ENCODE measurements at regions not wholly inside any gene's neighbourhood (a gene's known extent, or its start where the extent isn't known, plus 50 kb on each side); places are given as distances from the start of the nearest gene placed in this dataset.

DNA sequence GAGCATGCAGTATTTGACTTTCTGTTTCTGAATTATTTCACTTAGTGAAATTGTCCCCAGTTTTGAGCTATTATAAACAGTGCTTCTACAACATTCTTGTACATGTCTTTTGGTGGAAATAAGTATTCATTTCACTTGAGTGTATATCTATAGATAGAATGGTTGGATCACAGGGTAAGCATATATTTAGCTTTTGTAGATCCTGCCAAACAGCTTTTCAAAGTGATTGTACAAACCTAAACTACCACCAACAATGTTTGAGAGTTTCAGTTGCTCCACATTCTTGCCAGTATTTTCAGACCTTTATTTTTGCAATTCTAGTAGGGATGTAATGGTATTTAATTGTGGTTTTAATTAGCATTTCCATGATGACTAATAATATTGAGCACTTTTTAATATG lies 91.6 kb downstream of the CCT6B start:
- Histone ChIP-seq H3K4me3 (replicated peaks in 1 of 3; ENCODE audit: insufficient read depth in 1 of 3, low read depth in 2 of 3, low read length in 3 of 3) (no peak overlapping the region), H4K20me1 (ENCODE audit: insufficient read depth, low read length) (no peaks in the 10 kb centered on the region), H3K4me2 (ENCODE audit: low read depth, low read length) (no peak overlapping the region), H3K9me3 (ENCODE audit: low read length) (no peaks in the 10 kb centered on the region), H3K79me2 (ENCODE audit: insufficient read depth, low read length) (no peaks in the 10 kb centered on the region), H3K9ac (ENCODE audit: insufficient read depth, low read depth, low read length) (no peak overlapping the region), H3K27ac (ENCODE audit: extremely low read length, insufficient read depth, low read length) (no peak overlapping the region), H3K4me1 (ENCODE audit: insufficient read depth, low read length) (no peaks in the 10 kb centered on the region), H3K36me3 (replicated peaks in 1 of 2; ENCODE audit: control insufficient read depth in 1 of 2, insufficient read depth in 2 of 2, low read length in 2 of 2) (no peaks in the 10 kb centered on the region), H3K27me3 (ENCODE audit: control insufficient read depth in 1 of 2, insufficient read depth in 2 of 2, low read length in 2 of 2) (no peaks in the 10 kb centered on the region), H2AFZ (ENCODE audit: low read length) (no peak overlapping the region)
- TF ChIP-seq XRCC5 (optimal IDR thresholded peaks at IDR 0.05; ENCODE audit: low read length) (no peak), SCMH1 (CRISPR knock-in tag; IDR thresholded peaks at IDR 0.05; ENCODE audit: borderline replicate concordance) (no peak), SIN3B (IDR thresholded peaks at IDR 0.05; ENCODE audit: low read length) (no peak), NR2F1 (CRISPR knock-in tag; IDR thresholded peaks at IDR 0.05) (no peak), ZNF780A (CRISPR knock-in tag; IDR thresholded peaks at IDR 0.05) (no peak), SPEN (CRISPR knock-in tag; IDR thresholded peaks at IDR 0.05; ENCODE audit: low read depth) (no peak), ARNT2 (CRISPR knock-in tag; IDR thresholded peaks at IDR 0.05; ENCODE audit: low read depth) (no peak), ZNF549 (CRISPR knock-in tag; IDR thresholded peaks at IDR 0.05) (no peak), KLF13 (CRISPR knock-in tag; IDR thresholded peaks at IDR 0.05) (no peak), SRSF1 (optimal IDR thresholded peaks at IDR 0.05; ENCODE audit: low read depth, low read length) (no peak), SNAPC4 (CRISPR knock-in tag; IDR thresholded peaks at IDR 0.05) (no peak), HNF4A (CRISPR knock-in tag; IDR thresholded peaks at IDR 0.05) (no peak), ZNF790 (CRISPR knock-in tag; IDR thresholded peaks at IDR 0.05; ENCODE audit: borderline replicate concordance) (no peak), TGIF2 (CRISPR knock-in tag; IDR thresholded peaks at IDR 0.05) (no peak), MEF2D (CRISPR knock-in tag; IDR thresholded peaks at IDR 0.05) (no peak), SALL2 (CRISPR knock-in tag; IDR thresholded peaks at IDR 0.05) (no peak), ZNF431 (CRISPR knock-in tag; IDR thresholded peaks at IDR 0.05; ENCODE audit: borderline replicate concordance, low read depth) (no peak), NFRKB (IDR thresholded peaks at IDR 0.05) (no peak)
- intact Hi-C loops (cut with micrococcal nuclease; ENCODE audit: unreplicated experiment): no loop called here
- ChIA-PET CTCF (ENCODE audit: low intra/inter-chr PET ratio, low total read pairs) (no interaction called here), POLR2A (no interaction called here)
- ATAC-seq: no peak
- BruUV-seq (replicated peaks): no TSS peak
- no peak for DNase-seq (ENCODE audit: low spot score)
- FAIRE-seq: no peak
- in situ Hi-C loops (cut with HindIII; ENCODE audit: extremely low pct_ligation_motif_present, low pct_unique_long_range_greater_than_20kb): no loop called here
